ENCODE measurements at regions not wholly inside any gene's neighbourhood (a gene's known extent, or its start where the extent isn't known, plus 50 kb on each side); places are given as distances from the start of the nearest gene placed in this dataset.

GRCh38 chr16:61083711-61084110 lies 952.5 kb downstream of the CDH8 start:
- H3K9me3 ChIP-seq: no peaks in the 10 kb centered on the region
- H3K36me3 ChIP-seq: no peaks in the 10 kb centered on the region
- no peak for TF ChIP-seq POLR2A (IDR thresholded peaks at IDR 0.05)
- TF ChIP-seq CTCF (IDR thresholded peaks at IDR 0.05 in 4 of 5, conservative IDR thresholded peaks at IDR 0.05 in 1 of 5): no peak
- H3K4me1 ChIP-seq: no peaks in the 10 kb centered on the region
- ATAC-seq (no peak), DNase-seq (no peak)
- in situ Hi-C loops (cut with MboI; ENCODE audit: low sequenced_read_pairs in 4 of 4): no loop called here
- no peaks in the 10 kb centered on the region for H3K27me3 ChIP-seq
- H3K4me3 ChIP-seq: no peak overlapping the region
- no peak overlapping the region for H3K27ac ChIP-seq
- intact Hi-C loops (cut with DNase I; ENCODE audit: low total_unique reads): no loop called here

- Histone ChIP-seq H3K27ac (no peak overlapping the region), H3K27me3 (no peaks in the 10 kb centered on the region), H3K4me1 (no peaks in the 10 kb centered on the region), H3K9me3 (no peaks in the 10 kb centered on the region), H3K4me3 (no peak overlapping the region), H3K36me3 (no peaks in the 10 kb centered on the region)
- in situ Hi-C loops (cut with MboI; ENCODE audit: low sequenced_read_pairs in 4 of 4) (no loop called here), intact Hi-C loops (cut with DNase I; ENCODE audit: low total_unique reads) (no loop called here)
- ATAC-seq: no peak
- no peak for DNase-seq
- TF ChIP-seq POLR2A (IDR thresholded peaks at IDR 0.05) (no peak), CTCF (IDR thresholded peaks at IDR 0.05 in 4 of 5, conservative IDR thresholded peaks at IDR 0.05 in 1 of 5) (no peak)
Observed at GRCh38 chr16:61074324-61074723, 961.9 kb downstream of the CDH8 start.

- no peaks in the 10 kb centered on the region for H3K9me3 ChIP-seq
- H3K4me3 ChIP-seq: no peak overlapping the region
- H3K4me1 ChIP-seq: no peaks in the 10 kb centered on the region
- in situ Hi-C loops (cut with MboI; ENCODE audit: low sequenced_read_pairs in 4 of 4) (no loop called here), intact Hi-C loops (cut with DNase I; ENCODE audit: low total_unique reads) (no loop called here)
- no peak for ATAC-seq
- no peaks in the 10 kb centered on the region for H3K36me3 ChIP-seq
- H3K27ac ChIP-seq: no peak overlapping the region
- no peaks in the 10 kb centered on the region for H3K27me3 ChIP-seq
- no peak for TF ChIP-seq CTCF (IDR thresholded peaks at IDR 0.05 in 4 of 5, conservative IDR thresholded peaks at IDR 0.05 in 1 of 5)
- no peak for TF ChIP-seq POLR2A (IDR thresholded peaks at IDR 0.05)
- no peak for DNase-seq
Observed at GRCh38 chr16:61057635-61058034, 978.6 kb downstream of the CDH8 start.

- DNase-seq: no peak
- no peak for TF ChIP-seq CTCF (IDR thresholded peaks at IDR 0.05 in 4 of 5, conservative IDR thresholded peaks at IDR 0.05 in 1 of 5)
- TF ChIP-seq POLR2A (IDR thresholded peaks at IDR 0.05): no peak
- no peaks in the 10 kb centered on the region for H3K4me1 ChIP-seq
- H3K9me3 ChIP-seq: no peaks in the 10 kb centered on the region
- H3K4me3 ChIP-seq: no peak overlapping the region
- intact Hi-C loops (cut with DNase I; ENCODE audit: low total_unique reads): no loop called here
- no peak for ATAC-seq
- in situ Hi-C loops (cut with MboI; ENCODE audit: low sequenced_read_pairs in 4 of 4): no loop called here
- H3K27ac ChIP-seq: no peak overlapping the region
- H3K27me3 ChIP-seq: no peaks in the 10 kb centered on the region
- no peaks in the 10 kb centered on the region for H3K36me3 ChIP-seq
Observed at GRCh38 chr16:61050547-61050946, 985.7 kb downstream of the CDH8 start.

GRCh38 chr16:61045931-61046330 lies 990.3 kb downstream of the CDH8 start:
- TF ChIP-seq POLR2A (IDR thresholded peaks at IDR 0.05) (no peak), CTCF (IDR thresholded peaks at IDR 0.05 in 4 of 5, conservative IDR thresholded peaks at IDR 0.05 in 1 of 5) (no peak)

More at GRCh38 chr16:61045931-61046330, 990.3 kb downstream of the CDH8 start:
- H3K4me3 ChIP-seq: no peak overlapping the region
- no peak for ATAC-seq
- no peaks in the 10 kb centered on the region for H3K4me1 ChIP-seq
- H3K27ac ChIP-seq: no peak overlapping the region
- no peak for DNase-seq
- no peaks in the 10 kb centered on the region for H3K36me3 ChIP-seq
- in situ Hi-C loops (cut with MboI; ENCODE audit: low sequenced_read_pairs in 4 of 4): no loop called here
- no peaks in the 10 kb centered on the region for H3K9me3 ChIP-seq
- no peaks in the 10 kb centered on the region for H3K27me3 ChIP-seq
- intact Hi-C loops (cut with DNase I; ENCODE audit: low total_unique reads): no loop called here
